HG03159 (cell line): ENCODE measurements at regions not wholly inside any gene's neighbourhood (a gene's known extent, or its start where the extent isn't known, plus 50 kb on each side); places are given as distances from the start of the nearest gene placed in this dataset.

Experiments
- ATAC-seq: cut with Tn5 transposase; IDR thresholded peaks from one replicate; pipeline ENCODE4 v1.9.1; 2021; ENCODE audit warnings: mild to moderate bottlenecking, moderate library complexity; ENCODE audit not compliant: unreplicated experiment

DNA sequence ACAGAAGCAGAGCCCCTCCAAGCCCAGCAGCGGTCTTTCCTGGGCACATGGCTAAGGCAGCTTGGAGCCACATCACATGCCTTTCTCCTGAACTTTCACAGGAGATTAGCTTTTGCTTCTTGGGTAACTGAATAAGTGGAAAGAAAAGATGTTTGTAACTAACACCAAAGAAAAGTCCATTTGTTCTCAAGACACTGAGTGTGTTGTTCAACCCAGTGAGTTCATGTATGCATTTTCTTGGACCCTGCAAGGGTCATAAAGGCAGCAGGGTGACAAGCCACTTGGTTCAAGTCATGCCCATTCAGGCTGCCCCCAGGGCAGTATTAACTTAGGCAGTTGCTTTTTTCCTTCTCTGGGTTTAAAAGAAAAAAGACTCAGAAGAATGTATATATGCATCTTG lies 203.4 kb downstream of the FAM76B start:
- no peak for ATAC-seq

GRCh38 chr11:95585752-95586077 lies 203.9 kb downstream of the FAM76B start:
- no peak for ATAC-seq

- ATAC-seq: no peak
Measured at GRCh38 chr11:95585069-95585751, 204.4 kb downstream of the FAM76B start.

GRCh38 chr11:95584589-95584988 lies 205.0 kb downstream of the FAM76B start:
- peak; percentile 69 for ATAC-seq

- no peak for ATAC-seq
Measured at GRCh38 chr11:95584180-95584579, 205.4 kb downstream of the FAM76B start.

GRCh38 chr11:95577716-95578460 lies 211.7 kb downstream of the FAM76B start:
- no peak for ATAC-seq

GRCh38 chr11:95576146-95576845 lies 213.3 kb downstream of the FAM76B start:
- ATAC-seq: no peak

- no peak for ATAC-seq
Measured at GRCh38 chr11:95575517-95575916, 214.1 kb downstream of the FAM76B start.

DNA sequence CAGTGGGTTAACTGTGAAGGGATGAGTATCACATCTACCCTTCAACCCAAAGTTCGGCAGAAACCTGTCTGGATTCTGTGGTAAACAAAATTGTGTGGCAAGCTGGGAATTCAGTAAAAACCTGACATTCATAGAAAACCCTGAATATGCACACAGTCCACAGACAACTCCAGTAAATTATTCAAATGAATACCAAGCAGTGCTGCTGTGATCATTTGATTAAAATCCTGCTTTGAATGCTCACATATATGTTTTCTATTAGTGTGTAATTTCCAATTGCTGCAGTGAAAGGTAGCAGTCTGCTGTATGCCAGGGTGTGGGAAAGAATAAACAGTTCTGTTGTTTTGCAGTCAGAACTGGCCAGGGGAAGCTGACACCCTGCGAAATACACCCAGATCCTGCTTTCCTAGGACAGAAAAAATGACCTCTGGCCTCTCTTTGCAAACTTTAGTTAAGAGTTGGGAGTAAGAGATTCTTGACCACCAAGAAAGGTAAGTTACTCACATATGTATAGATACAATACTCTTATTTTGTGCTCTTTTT lies 217.8 kb downstream of the FAM76B start:
- ATAC-seq: no peak

DNA sequence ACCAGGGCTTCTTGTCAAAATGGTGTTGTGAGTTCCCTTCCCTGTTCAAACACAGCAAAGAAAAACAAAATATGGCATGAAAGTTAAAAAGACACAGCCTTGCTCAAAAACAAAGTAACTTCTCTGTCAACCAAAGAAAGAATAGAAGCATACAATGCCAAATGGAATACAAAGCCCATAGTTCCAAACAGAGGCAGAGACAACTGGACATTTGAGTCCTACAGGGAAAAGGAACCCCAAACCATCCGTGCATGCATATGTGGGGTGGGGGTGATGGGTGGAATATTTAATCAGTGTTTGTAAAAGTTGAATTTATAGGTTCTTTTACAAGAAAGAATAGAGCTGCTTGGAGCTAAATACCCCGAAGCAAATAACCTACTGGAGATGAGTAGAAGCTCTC lies 218.7 kb downstream of the FAM76B start:
- ATAC-seq: no peak

DNA sequence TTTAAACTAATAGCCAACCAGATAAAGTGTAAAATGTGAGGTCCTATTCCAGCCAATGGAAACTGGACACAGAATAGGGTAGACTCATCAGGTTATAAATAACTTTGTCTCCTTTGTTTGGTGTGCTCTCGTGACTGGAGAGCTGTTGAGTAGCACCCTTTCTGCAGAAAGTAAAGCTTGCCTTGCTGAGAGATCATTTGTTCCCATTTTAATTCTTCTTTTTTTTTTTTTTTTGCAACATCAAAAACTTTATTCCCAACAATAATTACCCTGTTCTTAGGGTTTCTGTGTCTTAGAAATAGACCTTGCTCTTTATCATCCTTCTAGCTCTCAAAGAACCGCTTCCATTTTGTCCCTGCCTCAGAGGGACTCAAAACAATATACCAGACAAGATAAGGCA lies 220.4 kb downstream of the FAM76B start:
- no peak for ATAC-seq

DNA sequence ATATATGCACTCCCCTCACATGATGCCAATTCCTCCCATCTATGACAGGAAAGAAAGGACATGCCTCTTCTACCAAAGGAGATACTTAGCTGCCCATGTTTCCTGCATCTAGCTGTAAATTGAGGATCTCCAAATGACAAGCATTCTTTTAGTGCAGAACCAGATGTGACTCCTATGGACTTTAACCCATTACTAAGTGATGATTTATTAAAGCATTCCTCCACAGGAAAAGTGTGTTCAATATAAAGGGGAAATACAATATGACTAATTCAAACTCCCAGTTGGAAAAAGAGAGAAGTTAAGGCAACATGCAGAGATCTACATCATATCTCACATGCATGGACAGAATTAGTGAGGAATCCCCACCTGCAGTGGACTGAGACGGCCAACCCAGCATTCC lies 221.3 kb downstream of the FAM76B start:
- no peak for ATAC-seq

GRCh38 chr11:95567685-95568084 lies 221.9 kb downstream of the FAM76B start:
- no peak for ATAC-seq

DNA sequence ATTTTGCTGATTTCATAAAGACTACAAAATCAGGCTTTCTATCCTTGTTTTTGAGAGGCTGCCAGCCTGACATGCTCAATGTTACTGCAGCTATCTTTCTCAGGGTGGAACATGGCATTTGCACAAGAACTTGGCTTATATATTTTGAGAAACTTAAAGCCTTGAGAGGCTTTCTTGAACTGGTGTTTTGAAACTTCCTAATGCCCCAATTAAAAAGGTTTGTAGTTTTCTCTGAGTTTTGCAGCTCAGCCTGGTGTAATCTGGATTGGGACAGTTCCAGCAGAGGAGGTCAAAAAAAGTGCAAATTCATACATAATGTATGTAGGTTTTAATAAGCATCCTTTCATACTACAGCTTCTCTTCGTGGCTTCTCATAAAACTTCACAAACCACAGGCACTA lies 223.4 kb downstream of the FAM76B start:
- no peak for ATAC-seq

DNA sequence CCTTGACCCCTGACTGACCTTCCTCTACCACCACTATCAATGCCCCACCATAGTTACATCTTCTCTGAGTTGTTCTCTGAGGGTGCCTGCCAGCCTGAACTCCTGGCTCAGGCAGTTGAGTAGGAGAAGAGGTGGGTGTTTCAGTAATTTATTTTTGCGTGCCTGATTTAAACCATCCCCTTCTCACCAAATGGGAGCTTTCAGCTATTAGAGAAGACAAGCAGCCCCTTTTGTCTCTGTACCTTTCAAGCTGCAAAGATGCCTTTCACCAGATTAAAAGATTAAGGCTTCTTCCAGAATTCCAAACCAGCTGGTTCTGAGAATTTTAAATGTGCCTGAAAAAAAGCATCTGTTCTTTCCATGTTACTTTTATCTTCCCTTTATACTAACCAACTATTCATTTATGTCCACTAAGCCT lies 223.8 kb downstream of the FAM76B start:
- ATAC-seq: no peak

DNA sequence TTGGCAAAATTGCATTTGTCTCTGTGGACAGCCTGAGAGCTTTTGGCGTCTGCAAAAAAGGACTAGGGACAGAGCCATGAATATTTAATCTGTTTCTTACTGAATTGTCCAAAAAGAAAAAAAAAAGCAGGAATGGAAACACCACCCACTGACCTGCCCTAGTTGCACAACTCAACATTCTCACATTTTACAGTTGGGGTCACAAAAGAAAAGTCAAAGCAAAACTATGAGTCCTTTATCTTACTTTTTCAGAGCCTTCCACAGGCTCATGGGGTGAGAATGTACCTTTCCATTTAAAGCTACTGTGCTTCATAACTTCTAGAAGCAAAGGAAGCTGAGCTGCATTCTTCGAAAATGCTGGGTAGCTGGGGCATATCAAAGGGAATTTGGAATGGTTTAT lies 225.7 kb downstream of the FAM76B start:
- no peak for ATAC-seq

GRCh38 chr11:95563173-95563572 lies 226.4 kb downstream of the FAM76B start:
- no peak for ATAC-seq

GRCh38 chr11:95562196-95562921 lies 227.2 kb downstream of the FAM76B start:
- no peak for ATAC-seq

GRCh38 chr11:95559899-95560298 lies 229.7 kb downstream of the FAM76B start:
- ATAC-seq: no peak

DNA sequence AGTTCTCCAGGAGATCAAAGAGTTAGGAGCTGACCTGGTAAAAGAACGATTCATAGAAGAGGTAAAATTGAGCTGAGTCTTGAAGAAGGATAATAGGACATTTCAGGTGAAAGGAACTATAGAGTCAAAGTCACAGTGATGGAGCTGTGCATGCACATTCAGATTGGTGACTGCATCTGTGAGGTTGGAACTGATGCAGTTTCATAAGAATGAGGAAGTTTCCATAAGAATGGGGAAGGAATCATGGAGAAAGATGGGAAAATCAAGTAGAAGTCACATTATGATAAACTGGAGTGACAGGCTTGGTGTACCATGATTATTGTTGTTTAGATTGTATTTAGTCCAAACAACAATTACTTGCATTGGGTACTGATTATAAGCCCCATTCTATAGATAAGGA lies 232.2 kb downstream of the FAM76B start:
- no peak for ATAC-seq
